Osteoblast (primary cell): ENCODE measurements at regions not wholly inside any gene's neighbourhood (a gene's known extent, or its start where the extent isn't known, plus 50 kb on each side); places are given as distances from the start of the nearest gene placed in this dataset.

Source experiments
- DNase-seq: peaks from one replicate; pipeline ENCODE4 v3.0.0; 2011; ENCODE audit warnings: low spot score, mixed read lengths; ENCODE audit not compliant: insufficient read length; ENCODE audit errors: missing footprints
- H2AFZ ChIP-seq: 2 replicates; pipeline ENCODE4 v1.6.0; 2011; ENCODE audit warnings: mild to moderate bottlenecking, low read length
- H3K27ac ChIP-seq: 2 replicates; pipeline ENCODE4 v1.5.1; 2011; ENCODE audit warnings: mild to moderate bottlenecking, low read depth, low read length, moderate library complexity
- H3K27me3 ChIP-seq: 2 replicates; pipeline ENCODE4 v1.6.0; 2012; ENCODE audit warnings: mild to moderate bottlenecking, control low read depth, inconsistent platforms, low read length, moderate library complexity; ENCODE audit not compliant: insufficient read depth
- H3K36me3 ChIP-seq: 2 replicates; pipeline ENCODE4 v1.5.1; 2011; ENCODE audit warnings: mild to moderate bottlenecking, low read length, control low read depth, moderate library complexity; ENCODE audit not compliant: insufficient read depth
- H3K4me1 ChIP-seq: 2 replicates; pipeline ENCODE4 v1.5.1; 2011; ENCODE audit warnings: mild to moderate bottlenecking, low read length, control low read depth, moderate library complexity; ENCODE audit not compliant: insufficient read depth
- H3K4me2 ChIP-seq: 2 replicates; pipeline ENCODE4 v1.6.0; 2011; ENCODE audit warnings: mild to moderate bottlenecking, low read length; ENCODE audit not compliant: insufficient read depth
- H3K4me3 ChIP-seq: fragments of 200-600 bp; sonication (generic); 3 replicates; pipeline ENCODE4 v1.5.1; 2012; ENCODE audit warnings: mild to moderate bottlenecking, low read length, inconsistent platforms; ENCODE audit not compliant: insufficient read depth
- H3K79me2 ChIP-seq: 2 replicates; pipeline ENCODE4 v1.6.0; 2012; ENCODE audit warnings: mild to moderate bottlenecking, low read length, control low read depth, inconsistent platforms; ENCODE audit not compliant: insufficient read depth
- H3K9me3 ChIP-seq: 2 replicates; pipeline ENCODE4 v1.5.1; 2011; ENCODE audit warnings: low read depth, low read length, control low read depth
- H4K20me1 ChIP-seq: 2 replicates; pipeline ENCODE4 v1.6.0; 2012; ENCODE audit warnings: mild to moderate bottlenecking, low read length, control low read depth; ENCODE audit not compliant: insufficient read depth
- CTCF ChIP-seq: IDR thresholded peaks from 2 replicates; pipeline ENCODE4 v1.5.1; 2011; ENCODE audit warnings: mild to moderate bottlenecking, low read depth, low read length, moderate library complexity; ENCODE audit errors: extremely low read depth

DNA sequence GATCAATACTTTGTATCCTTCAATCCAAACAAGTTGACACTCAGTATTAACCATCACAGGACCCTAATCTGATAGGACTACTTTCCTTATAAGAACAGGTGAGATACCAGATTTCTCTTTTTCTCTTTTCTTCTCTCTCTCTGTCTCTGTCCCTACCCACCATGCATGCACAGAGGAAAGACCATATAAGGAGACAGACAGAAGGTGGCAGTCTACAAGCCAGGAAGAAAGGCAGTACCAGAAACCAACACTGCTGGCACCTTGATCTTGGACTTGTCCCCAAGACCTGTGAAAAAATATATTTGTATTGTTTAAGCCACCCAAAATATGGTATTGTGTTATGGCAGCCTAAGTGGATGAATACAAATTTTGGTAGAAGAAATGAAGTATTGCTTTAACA, 156.2 kb upstream of the KCNH7 start:
- H4K20me1 ChIP-seq: no peaks in the 10 kb centered on the region
- no peaks in the 10 kb centered on the region for H3K36me3 ChIP-seq
- H3K4me3 ChIP-seq: no peak overlapping the region
- no peak for TF ChIP-seq CTCF
- no peaks in the 10 kb centered on the region for H3K27me3 ChIP-seq
- no peak overlapping the region for H2AFZ ChIP-seq
- DNase-seq: no peak
- H3K27ac ChIP-seq: no peak overlapping the region
- no peaks in the 10 kb centered on the region for H3K9me3 ChIP-seq
- H3K4me1 ChIP-seq: no peaks in the 10 kb centered on the region
- H3K4me2 ChIP-seq: no peak overlapping the region
- H3K79me2 ChIP-seq: no peaks in the 10 kb centered on the region

DNA sequence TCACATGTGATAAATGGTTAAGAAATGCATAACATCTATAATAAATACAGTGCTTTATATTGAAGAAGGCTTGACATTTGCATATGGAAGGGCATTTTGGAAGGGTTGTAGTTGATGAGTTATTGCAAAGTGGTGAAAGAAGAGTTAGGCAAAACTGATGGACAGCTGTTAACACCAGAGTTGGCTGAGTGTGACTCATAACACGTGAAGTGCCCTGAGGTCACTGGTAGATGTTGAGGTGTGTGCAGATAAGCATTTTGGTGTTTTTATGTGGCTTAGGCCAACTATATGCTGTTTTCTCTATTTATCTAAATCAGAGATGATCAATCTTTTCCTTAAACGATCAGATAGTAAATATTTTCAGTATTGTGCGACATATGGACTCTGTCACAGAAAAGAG, 154.3 kb upstream of the KCNH7 start:
- H2AFZ ChIP-seq: no peak overlapping the region
- H3K36me3 ChIP-seq: no peaks in the 10 kb centered on the region
- no peaks in the 10 kb centered on the region for H3K4me1 ChIP-seq
- no peak overlapping the region for H3K4me2 ChIP-seq
- no peak overlapping the region for H3K4me3 ChIP-seq
- no peak for DNase-seq
- H3K27ac ChIP-seq: no peak overlapping the region
- H4K20me1 ChIP-seq: no peaks in the 10 kb centered on the region
- no peak for TF ChIP-seq CTCF
- no peaks in the 10 kb centered on the region for H3K9me3 ChIP-seq
- H3K27me3 ChIP-seq: no peaks in the 10 kb centered on the region
- H3K79me2 ChIP-seq: no peaks in the 10 kb centered on the region

- TF ChIP-seq CTCF: no peak
- H3K9me3 ChIP-seq: no peaks in the 10 kb centered on the region
- no peak overlapping the region for H3K4me2 ChIP-seq
- no peaks in the 10 kb centered on the region for H3K4me1 ChIP-seq
- H3K36me3 ChIP-seq: no peaks in the 10 kb centered on the region
- no peaks in the 10 kb centered on the region for H3K79me2 ChIP-seq
- no peak overlapping the region for H3K4me3 ChIP-seq
- no peaks in the 10 kb centered on the region for H3K27me3 ChIP-seq
- no peaks in the 10 kb centered on the region for H4K20me1 ChIP-seq
- H3K27ac ChIP-seq: no peak overlapping the region
- no peak overlapping the region for H2AFZ ChIP-seq
- no peak for DNase-seq
These were observed 150.9 kb upstream of the KCNH7 start for GRCh38 chr2:162989507-162989906.

DNA sequence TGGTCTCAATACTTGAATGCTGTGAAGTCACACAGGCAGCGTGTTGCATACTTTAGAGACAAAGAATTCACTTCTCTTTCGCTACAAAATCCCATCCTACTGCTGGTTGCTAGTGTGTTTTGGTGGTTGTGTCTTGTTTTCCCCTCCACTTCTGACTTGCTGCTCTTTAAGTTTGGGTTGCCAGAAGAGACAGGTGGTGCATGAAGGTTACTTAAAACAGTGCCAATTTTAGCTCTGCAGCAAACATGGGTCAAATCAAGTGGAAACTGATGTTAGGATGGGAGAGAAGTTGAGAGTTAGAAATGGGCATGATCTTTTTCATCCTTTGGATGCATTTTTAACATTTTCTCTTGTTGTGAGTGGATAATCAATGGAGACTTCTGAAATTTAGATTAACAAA, 136.2 kb upstream of the KCNH7 start:
- Histone ChIP-seq H3K4me2 (no peak overlapping the region), H3K4me3 (no peak overlapping the region)
- no peak for TF ChIP-seq CTCF

More for the DNA sequence above, 136.2 kb upstream of the KCNH7 start:
- no peaks in the 10 kb centered on the region for H3K36me3 ChIP-seq
- no peaks in the 10 kb centered on the region for H4K20me1 ChIP-seq
- no peaks in the 10 kb centered on the region for H3K79me2 ChIP-seq
- H3K27ac ChIP-seq: no peak overlapping the region
- no peaks in the 10 kb centered on the region for H3K4me1 ChIP-seq
- DNase-seq: no peak
- H3K9me3 ChIP-seq: no peaks in the 10 kb centered on the region
- no peak overlapping the region for H2AFZ ChIP-seq
- no peaks in the 10 kb centered on the region for H3K27me3 ChIP-seq
